ENCODE measurements at regions not wholly inside any gene's neighbourhood (a gene's known extent, or its start where the extent isn't known, plus 50 kb on each side); places are given as distances from the start of the nearest gene placed in this dataset.
"Not testable (repeated sequence)": the region's sequence is repeated elsewhere in the genome, so short reads cannot be mapped to it uniquely, and the experiment has no call there.

DNA sequence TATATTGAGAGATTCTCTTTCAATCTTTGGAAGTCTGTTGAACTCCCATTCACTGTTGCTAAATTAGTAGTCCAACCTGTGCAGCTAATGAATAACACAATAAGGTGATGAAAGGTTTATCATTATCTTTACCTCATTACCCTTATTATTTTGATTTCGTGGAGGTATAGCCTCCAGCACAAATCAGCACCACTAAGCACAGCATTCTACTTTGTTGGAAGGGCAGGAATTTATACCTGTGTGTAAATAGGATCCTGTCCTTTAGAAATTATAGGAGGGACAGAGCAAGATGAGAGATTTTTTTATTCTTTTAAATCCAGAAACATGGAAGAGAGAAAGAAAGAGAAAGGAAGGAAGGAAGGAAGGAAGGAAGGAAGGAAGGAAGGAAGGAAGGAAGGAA is 454.1 kb downstream of the PDGFC start:
- no peaks in the 10 kb centered on the region for H3K36me3 Mint-ChIP-seq (ENCODE audit: low read depth)
- no peak for DNase-seq
- no peaks in the 10 kb centered on the region for H3K9me3 Mint-ChIP-seq
- no peak for ATAC-seq (ENCODE audit: low read depth)
- no peak overlapping the region for H3K4me3 Mint-ChIP-seq
- ChIA-PET CTCF (no interaction called here), POLR2A (no interaction called here)
- TF ChIP-seq, protein P1, sequence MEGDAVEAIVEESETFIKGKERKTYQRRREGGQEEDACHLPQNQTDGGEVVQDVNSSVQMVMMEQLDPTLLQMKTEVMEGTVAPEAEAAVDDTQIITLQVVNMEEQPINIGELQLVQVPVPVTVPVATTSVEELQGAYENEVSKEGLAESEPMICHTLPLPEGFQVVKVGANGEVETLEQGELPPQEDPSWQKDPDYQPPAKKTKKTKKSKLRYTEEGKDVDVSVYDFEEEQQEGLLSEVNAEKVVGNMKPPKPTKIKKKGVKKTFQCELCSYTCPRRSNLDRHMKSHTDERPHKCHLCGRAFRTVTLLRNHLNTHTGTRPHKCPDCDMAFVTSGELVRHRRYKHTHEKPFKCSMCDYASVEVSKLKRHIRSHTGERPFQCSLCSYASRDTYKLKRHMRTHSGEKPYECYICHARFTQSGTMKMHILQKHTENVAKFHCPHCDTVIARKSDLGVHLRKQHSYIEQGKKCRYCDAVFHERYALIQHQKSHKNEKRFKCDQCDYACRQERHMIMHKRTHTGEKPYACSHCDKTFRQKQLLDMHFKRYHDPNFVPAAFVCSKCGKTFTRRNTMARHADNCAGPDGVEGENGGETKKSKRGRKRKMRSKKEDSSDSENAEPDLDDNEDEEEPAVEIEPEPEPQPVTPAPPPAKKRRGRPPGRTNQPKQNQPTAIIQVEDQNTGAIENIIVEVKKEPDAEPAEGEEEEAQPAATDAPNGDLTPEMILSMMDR (IDR thresholded peaks at IDR 0.05) = no peak
- no peaks in the 10 kb centered on the region for H3K27me3 Mint-ChIP-seq
- no peaks in the 10 kb centered on the region for H3K4me1 Mint-ChIP-seq
- no peak overlapping the region for H3K27ac Mint-ChIP-seq
- intact Hi-C loops (cut with micrococcal nuclease) = no loop called here

DNA sequence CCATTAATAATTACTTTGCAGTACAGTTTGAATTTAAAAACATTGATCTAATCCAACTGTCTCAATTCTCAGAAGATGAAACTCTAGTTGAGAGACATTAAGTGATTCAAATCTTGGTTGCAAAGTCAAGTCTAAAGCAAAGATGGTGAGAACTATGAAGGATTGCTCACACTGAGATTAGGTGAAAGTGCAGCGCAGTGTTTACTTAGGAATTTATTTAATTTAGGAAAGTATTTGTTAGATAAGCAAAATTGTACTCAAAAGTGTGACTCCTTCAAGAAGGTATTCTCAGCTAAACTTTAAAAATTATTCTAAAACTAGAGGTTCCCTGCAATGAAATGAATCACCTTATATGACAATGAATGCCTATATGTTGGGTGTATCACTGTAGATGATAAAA is 454.9 kb downstream of the PDGFC start:
- no peak overlapping the region for H3K4me3 Mint-ChIP-seq
- TF ChIP-seq, protein P1 (IDR thresholded peaks at IDR 0.05) = no peak
- H3K27me3 Mint-ChIP-seq = no peaks in the 10 kb centered on the region
- no peaks in the 10 kb centered on the region for H3K4me1 Mint-ChIP-seq
- ATAC-seq (ENCODE audit: low read depth) (no peak), DNase-seq (no peak)
- POLR2A ChIA-PET = no interaction called here
- H3K27ac Mint-ChIP-seq = no peak overlapping the region
- no peaks in the 10 kb centered on the region for H3K36me3 Mint-ChIP-seq (ENCODE audit: low read depth)
- H3K9me3 Mint-ChIP-seq = no peaks in the 10 kb centered on the region
- CTCF ChIA-PET = no interaction called here
- intact Hi-C loops (cut with micrococcal nuclease) = no loop called here

DNA sequence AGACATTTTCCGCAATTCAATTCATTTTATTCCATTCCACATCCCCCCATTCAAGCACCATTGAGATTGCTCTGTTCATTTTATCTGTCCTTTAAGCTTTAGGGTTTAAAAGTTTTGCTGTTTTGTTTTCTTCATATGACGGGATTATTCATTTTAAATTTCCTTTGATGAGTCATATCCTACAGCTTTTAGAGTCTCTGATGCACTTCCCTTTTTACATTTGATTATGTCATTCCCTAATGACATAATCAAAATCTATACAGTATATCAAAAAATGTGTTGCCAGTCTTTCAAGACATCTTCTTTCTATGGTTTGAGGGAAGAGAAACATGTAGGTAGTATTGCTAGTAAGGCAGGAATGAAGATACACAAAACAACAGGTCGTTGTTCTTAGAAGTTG is 456.3 kb downstream of the PDGFC start:
- intact Hi-C loops (cut with micrococcal nuclease) = no loop called here
- Mint-ChIP-seq H3K27me3 (no peaks in the 10 kb centered on the region), H3K4me1 (no peaks in the 10 kb centered on the region), H3K9me3 (no peaks in the 10 kb centered on the region), H3K4me3 (no peak overlapping the region), H3K27ac (no peak overlapping the region), H3K36me3 (ENCODE audit: low read depth) (no peaks in the 10 kb centered on the region)
- ChIA-PET POLR2A (no interaction called here), CTCF (no interaction called here)
- ATAC-seq (ENCODE audit: low read depth) = no peak
- DNase-seq = no peak
- TF ChIP-seq, protein P1 (IDR thresholded peaks at IDR 0.05) = no peak

DNA sequence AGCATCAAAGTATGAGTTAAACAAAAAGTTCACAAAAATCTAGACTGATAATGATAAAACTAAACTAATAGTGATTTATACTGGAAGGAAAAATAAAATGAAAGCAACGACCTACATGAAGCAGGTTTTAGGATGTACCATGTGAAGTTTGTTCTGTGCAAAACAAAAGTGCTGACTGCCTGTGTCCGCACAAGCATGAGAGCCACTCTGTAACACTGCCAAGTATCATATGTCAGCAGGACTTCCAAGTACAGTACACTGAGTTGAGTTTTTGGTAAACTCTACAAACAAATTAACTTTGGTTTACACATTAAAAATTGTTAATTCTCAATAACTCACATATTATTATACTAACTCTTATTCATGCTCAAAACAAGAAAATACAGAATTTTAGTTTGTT is 459.0 kb downstream of the PDGFC start:
- Mint-ChIP-seq H3K4me1 (no peaks in the 10 kb centered on the region), H3K9me3 (no peaks in the 10 kb centered on the region), H3K4me3 (no peak overlapping the region), H3K27ac (no peak overlapping the region), H3K36me3 (ENCODE audit: low read depth) (no peaks in the 10 kb centered on the region), H3K27me3 (no peaks in the 10 kb centered on the region)
- ChIA-PET CTCF (no interaction called here), POLR2A (no interaction called here)
- DNase-seq (no peak), ATAC-seq (ENCODE audit: low read depth) (no peak)
- intact Hi-C loops (cut with micrococcal nuclease) = no loop called here
- TF ChIP-seq, protein P1 (IDR thresholded peaks at IDR 0.05) = no peak

DNA sequence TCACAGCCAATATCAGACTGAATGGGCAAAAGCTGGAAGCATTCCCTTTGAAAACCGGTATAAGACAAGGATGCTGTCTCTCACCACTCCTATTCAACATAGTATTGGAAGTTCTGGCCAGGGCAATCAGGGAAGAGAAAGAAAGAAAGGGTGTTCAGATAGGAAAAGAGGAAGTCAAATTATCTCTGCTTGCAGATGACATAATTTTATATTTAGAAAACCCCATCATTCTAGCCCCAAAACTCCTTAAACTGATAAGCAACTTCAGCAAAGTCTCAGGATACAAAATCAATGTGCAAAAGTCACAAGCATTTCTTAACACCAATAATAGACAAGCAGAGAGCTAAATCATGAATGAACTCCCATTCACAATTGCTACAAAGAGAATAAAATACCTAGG is 461.7 kb downstream of the PDGFC start:
- H3K27me3 Mint-ChIP-seq; ATAC-seq (ENCODE audit: low read depth); DNase-seq; H3K9me3 Mint-ChIP-seq; H3K36me3 Mint-ChIP-seq (ENCODE audit: low read depth); CTCF ChIA-PET; H3K4me1 Mint-ChIP-seq; intact Hi-C loops (cut with micrococcal nuclease); H3K27ac Mint-ChIP-seq; H3K4me3 Mint-ChIP-seq; POLR2A ChIA-PET: not testable (repeated sequence)

DNA sequence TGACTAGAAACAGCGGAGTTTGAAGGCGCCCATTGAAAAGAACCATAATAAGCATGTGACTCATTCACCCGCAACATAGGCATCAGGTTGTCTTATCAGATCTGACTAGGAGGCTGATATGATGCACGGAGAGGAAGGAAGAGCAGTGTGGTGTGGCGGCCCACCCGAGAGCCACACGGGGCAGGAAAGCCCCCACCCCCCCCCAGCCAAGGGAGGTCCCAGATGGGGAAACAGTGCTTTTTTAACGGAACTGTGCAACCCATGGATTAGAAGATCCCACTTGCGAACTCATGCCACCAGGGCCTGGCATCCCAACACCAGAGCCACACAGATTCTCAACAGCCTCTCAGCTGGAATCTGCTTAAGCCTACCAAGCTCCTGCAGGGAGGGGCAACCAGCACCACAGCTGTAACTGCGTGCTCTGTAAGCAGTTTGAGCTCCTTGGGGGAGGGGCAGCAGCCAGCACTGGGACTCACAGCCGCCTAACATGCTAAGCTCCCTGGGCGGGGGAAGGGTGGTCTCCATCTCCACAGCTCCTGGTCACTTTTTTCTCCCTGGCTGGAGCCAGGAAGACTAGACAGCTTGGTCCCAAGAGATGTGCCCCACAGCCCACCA is 466.2 kb downstream of the PDGFC start:
- ATAC-seq (ENCODE audit: low read depth) = no peak
- H3K27me3 Mint-ChIP-seq = no peaks in the 10 kb centered on the region
- DNase-seq = no peak
- no peaks in the 10 kb centered on the region for H3K4me1 Mint-ChIP-seq
- H3K9me3 Mint-ChIP-seq = peaks cover 2% of the 10 kb centered on the region
- no peak overlapping the region for H3K4me3 Mint-ChIP-seq
- TF ChIP-seq, protein P1 (IDR thresholded peaks at IDR 0.05) = no peak
- H3K36me3 Mint-ChIP-seq (ENCODE audit: low read depth) = no peaks in the 10 kb centered on the region
- POLR2A ChIA-PET = no interaction called here
- CTCF ChIA-PET = no interaction called here
- no peak overlapping the region for H3K27ac Mint-ChIP-seq
- intact Hi-C loops (cut with micrococcal nuclease) = no loop called here

Data from activated B cell treated with CpG ODN at 0.5 μM for 24 hours (primary cell).